ENCODE measurements at regions not wholly inside any gene's neighbourhood (a gene's known extent, or its start where the extent isn't known, plus 50 kb on each side); places are given as distances from the start of the nearest gene placed in this dataset.

GRCh38 chr12:132385923-132386751, 56.7 kb upstream of the GALNT9 start:
- Histone ChIP-seq H3K36me3 (ENCODE audit: insufficient read depth, low read length, poor library complexity, severe bottlenecking) (no peaks in the 10 kb centered on the region), H3K27me3 (replicated peaks; ENCODE audit: insufficient read depth, low read depth, low read length, poor library complexity) (peaks cover 71% of the 10 kb centered on the region), H3K4me1 (ENCODE audit: insufficient read depth, low read length, poor library complexity, severe bottlenecking) (no peaks in the 10 kb centered on the region), H3K4me3 (ENCODE audit: low read depth, low read length, poor library complexity, severe bottlenecking) (no peak overlapping the region), H3K9me3 (ENCODE audit: low read depth, low read length, poor library complexity, severe bottlenecking) (no peaks in the 10 kb centered on the region), H3K27ac (ENCODE audit: low read depth, low read length, poor library complexity, severe bottlenecking) (no peak overlapping the region)
- ChIA-PET CTCF (no interaction called here), POLR2A (ENCODE audit: low non-redundant PET) (no interaction called here)
- no peak for DNase-seq (ENCODE audit: low spot score)
- intact Hi-C loops (cut with micrococcal nuclease; ENCODE audit: unreplicated experiment), result no loop called here
- BruUV-seq (replicated peaks), result no TSS peak
- TF ChIP-seq EZH2 (IDR thresholded peaks at IDR 0.05; ENCODE audit: borderline replicate concordance, low read depth, low read length, poor library complexity, severe bottlenecking), result no peak
- TF ChIP-seq, protein P1, sequence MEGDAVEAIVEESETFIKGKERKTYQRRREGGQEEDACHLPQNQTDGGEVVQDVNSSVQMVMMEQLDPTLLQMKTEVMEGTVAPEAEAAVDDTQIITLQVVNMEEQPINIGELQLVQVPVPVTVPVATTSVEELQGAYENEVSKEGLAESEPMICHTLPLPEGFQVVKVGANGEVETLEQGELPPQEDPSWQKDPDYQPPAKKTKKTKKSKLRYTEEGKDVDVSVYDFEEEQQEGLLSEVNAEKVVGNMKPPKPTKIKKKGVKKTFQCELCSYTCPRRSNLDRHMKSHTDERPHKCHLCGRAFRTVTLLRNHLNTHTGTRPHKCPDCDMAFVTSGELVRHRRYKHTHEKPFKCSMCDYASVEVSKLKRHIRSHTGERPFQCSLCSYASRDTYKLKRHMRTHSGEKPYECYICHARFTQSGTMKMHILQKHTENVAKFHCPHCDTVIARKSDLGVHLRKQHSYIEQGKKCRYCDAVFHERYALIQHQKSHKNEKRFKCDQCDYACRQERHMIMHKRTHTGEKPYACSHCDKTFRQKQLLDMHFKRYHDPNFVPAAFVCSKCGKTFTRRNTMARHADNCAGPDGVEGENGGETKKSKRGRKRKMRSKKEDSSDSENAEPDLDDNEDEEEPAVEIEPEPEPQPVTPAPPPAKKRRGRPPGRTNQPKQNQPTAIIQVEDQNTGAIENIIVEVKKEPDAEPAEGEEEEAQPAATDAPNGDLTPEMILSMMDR (conservative IDR thresholded peaks at IDR 0.05; ENCODE audit: low read depth, low read length), result no peak

DNA sequence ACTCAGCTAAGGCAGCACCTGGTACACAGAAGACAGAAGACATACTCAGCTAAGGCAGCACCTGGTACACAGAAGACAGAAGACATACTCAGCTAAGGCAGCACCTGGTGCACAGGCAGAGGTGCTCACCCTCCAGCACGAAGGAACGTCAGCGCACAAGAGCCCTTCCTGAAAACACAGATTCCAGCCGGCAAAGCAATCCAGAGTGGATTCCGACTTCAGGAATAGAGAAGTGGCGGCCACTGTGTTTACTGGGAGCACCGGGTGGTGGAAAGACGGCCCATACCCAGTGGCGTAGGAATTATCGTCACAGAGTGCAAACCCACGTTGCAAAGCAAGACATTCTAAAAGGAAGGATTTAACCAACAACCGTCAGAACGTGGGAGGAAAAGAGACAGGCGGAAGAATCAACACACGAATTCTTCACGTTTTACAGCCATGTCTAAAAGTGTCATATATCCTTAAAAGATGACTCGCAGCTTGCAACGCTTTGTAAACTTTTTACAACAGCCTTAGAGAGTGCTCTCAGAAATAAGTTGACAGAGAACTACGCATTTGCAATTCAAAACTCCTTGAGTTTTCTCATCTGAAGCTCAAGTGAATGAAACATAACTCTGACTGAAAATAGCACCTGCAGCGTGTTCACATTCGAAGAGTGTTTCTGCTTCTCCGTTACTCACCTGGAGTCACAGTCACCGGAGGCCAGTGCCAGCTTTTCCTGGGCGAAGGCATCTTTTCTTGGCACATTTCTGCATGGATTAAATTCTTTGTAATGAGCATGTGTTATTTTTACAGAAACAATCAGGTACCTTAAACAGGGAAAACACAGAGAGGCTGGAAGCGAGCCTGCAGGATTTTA, 55.8 kb upstream of the GALNT9 start:
- Histone ChIP-seq H3K27me3 (replicated peaks; ENCODE audit: insufficient read depth, low read depth, low read length, poor library complexity) (peaks cover 81% of the 10 kb centered on the region), H3K27ac (ENCODE audit: low read depth, low read length, poor library complexity, severe bottlenecking) (no peak overlapping the region), H3K4me1 (ENCODE audit: insufficient read depth, low read length, poor library complexity, severe bottlenecking) (no peaks in the 10 kb centered on the region), H3K4me3 (ENCODE audit: low read depth, low read length, poor library complexity, severe bottlenecking) (no peak overlapping the region), H3K9me3 (ENCODE audit: low read depth, low read length, poor library complexity, severe bottlenecking) (no peaks in the 10 kb centered on the region), H3K36me3 (ENCODE audit: insufficient read depth, low read length, poor library complexity, severe bottlenecking) (no peaks in the 10 kb centered on the region)
- no peak for DNase-seq (ENCODE audit: low spot score)
- intact Hi-C loops (cut with micrococcal nuclease; ENCODE audit: unreplicated experiment), result no loop called here
- no peak for TF ChIP-seq EZH2 (IDR thresholded peaks at IDR 0.05; ENCODE audit: borderline replicate concordance, low read depth, low read length, poor library complexity, severe bottlenecking)
- TF ChIP-seq, protein P1 (conservative IDR thresholded peaks at IDR 0.05; ENCODE audit: low read depth, low read length), result no peak
- BruUV-seq (replicated peaks), result no TSS peak
- ChIA-PET CTCF (no interaction called here), POLR2A (ENCODE audit: low non-redundant PET) (no interaction called here)

- peaks cover 79% of the 10 kb centered on the region for H3K27me3 ChIP-seq (replicated peaks; ENCODE audit: insufficient read depth, low read depth, low read length, poor library complexity)
- TF ChIP-seq, protein P1 (conservative IDR thresholded peaks at IDR 0.05; ENCODE audit: low read depth, low read length), result no peak
- no peak for TF ChIP-seq EZH2 (IDR thresholded peaks at IDR 0.05; ENCODE audit: borderline replicate concordance, low read depth, low read length, poor library complexity, severe bottlenecking)
- no TSS peak for BruUV-seq (replicated peaks)
- no peaks in the 10 kb centered on the region for H3K9me3 ChIP-seq (ENCODE audit: low read depth, low read length, poor library complexity, severe bottlenecking)
- H3K4me3 ChIP-seq (ENCODE audit: low read depth, low read length, poor library complexity, severe bottlenecking), result no peak overlapping the region
- H3K36me3 ChIP-seq (ENCODE audit: insufficient read depth, low read length, poor library complexity, severe bottlenecking), result no peaks in the 10 kb centered on the region
- no peak overlapping the region for H3K27ac ChIP-seq (ENCODE audit: low read depth, low read length, poor library complexity, severe bottlenecking)
- no peaks in the 10 kb centered on the region for H3K4me1 ChIP-seq (ENCODE audit: insufficient read depth, low read length, poor library complexity, severe bottlenecking)
- ChIA-PET POLR2A (ENCODE audit: low non-redundant PET) (no interaction called here), CTCF (no interaction called here)
- DNase-seq (ENCODE audit: low spot score), result no peak
- intact Hi-C loops (cut with micrococcal nuclease; ENCODE audit: unreplicated experiment), result no loop called here
These were observed 51.3 kb upstream of the GALNT9 start for GRCh38 chr12:132380641-132381040.
